HCT116 (cell line): ENCODE measurements at regions not wholly inside any gene's neighbourhood (a gene's known extent, or its start where the extent isn't known, plus 50 kb on each side); places are given as distances from the start of the nearest gene placed in this dataset.

Experiments
- ATAC-seq: fragments of 200-7000 bp; cut with Tn5 transposase; 2 replicates; pipeline ENCODE4 v1.9.1; 2020; ENCODE audit warnings: mild to moderate bottlenecking, moderate library complexity
- BruUV-seq: library from RNA; stranded (reverse); fragments of 400-500 nt; replicated peaks from 2 replicates; lab custom pipeline; 2021; lab: Mats Ljungman, UMichigan
- CTCF ChIA-PET: fragments of 300-600 bp; sonication (Branson Sonifier 250); formaldehyde crosslinking; loops from one replicate; lab custom pipeline; 2021; ENCODE audit warnings: antibody characterized with exemption; lab: Charles Lee
- POLR2A ChIA-PET: fragments of 300-600, 350-600 bp; sonication (Branson Sonifier 250); formaldehyde crosslinking; loops from one replicate; lab custom pipeline; 2021; ENCODE audit warnings: antibody characterized with exemption; lab: Charles Lee
- RAD21 ChIA-PET, 2 experiments: fragments of 300-600 bp; sonication (Branson Sonifier 250); formaldehyde crosslinking; loops; one replicate each; lab custom pipeline; 2023; ENCODE audit warnings: low total read pairs in 2 of 2; ENCODE audit not compliant: uncharacterized antibody in 2 of 2, unreplicated experiment in 2 of 2, low non-redundant PET in 1 of 2; lab: Charles Lee
- DNase-seq: peaks from one replicate; pipeline ENCODE4 v3.0.0-alpha.2; 2010; ENCODE audit warnings: low read depth, low spot score
- H2AFZ ChIP-seq: fragments of 200-600 bp; shearing (Covaris generic), sonication (generic); 2 replicates; pipeline ENCODE4 v1.6.1; 2017; ENCODE audit warnings: low read depth, mixed run types, mixed read lengths, antibody characterized with exemption, low read length; ENCODE audit not compliant: poor library complexity, severe bottlenecking
- H3K27ac ChIP-seq: 2 replicates; pipeline ENCODE4 v1.5.1; 2012; ENCODE audit warnings: low read depth, low read length
- H3K27me3 ChIP-seq: fragments of 200-600 bp; sonication (generic); 2 replicates; pipeline ENCODE4 v1.6.1; 2016; ENCODE audit warnings: mixed run types, low read length, mixed read lengths; ENCODE audit not compliant: insufficient read depth
- H3K36me3 ChIP-seq, 2 experiments: fragments of 200-500 bp in 1 of 2; fragments of 200-600 bp in 1 of 2; sonication (Bioruptor generic) in 1 of 2; sonication (generic) in 1 of 2; 2 replicates each; pipeline versions ENCODE4 v1.5.1 to v1.6.1; 2014 to 2016; ENCODE audit warnings: low read length in 2 of 2, inconsistent platforms in 1 of 2, mixed read lengths in 1 of 2, mixed run types in 1 of 2; ENCODE audit not compliant: insufficient read depth in 2 of 2, control insufficient read depth in 1 of 2
- H3K4me1 ChIP-seq, 2 experiments: fragments of 200-600 bp in 1 of 2; sonication (generic) in 1 of 2; 2 replicates each; pipeline versions ENCODE4 v1.5.1 to v1.6.1; 2012 to 2017; ENCODE audit warnings: low read length in 2 of 2, inconsistent platforms in 1 of 2, mild to moderate bottlenecking in 1 of 2, mixed read lengths in 1 of 2, mixed run types in 1 of 2, moderate library complexity in 1 of 2; ENCODE audit not compliant: insufficient read depth in 2 of 2, control insufficient read depth in 1 of 2
- H3K4me2 ChIP-seq: fragments of 200-600 bp; sonication (generic); 2 replicates; pipeline ENCODE4 v1.6.1; 2017; ENCODE audit warnings: mixed run types, low read length, mixed read lengths
- H3K4me3 ChIP-seq, 2 experiments: fragments of 200-600 bp in 1 of 2; sonication (generic) in 1 of 2; replicated peaks in 1 of 2; 2 replicates each; pipeline ENCODE4 v1.5.1; 2011 to 2016; ENCODE audit warnings: low read length in 2 of 2, control low read depth in 1 of 2, low read depth in 1 of 2, mild to moderate bottlenecking in 1 of 2, mixed read lengths in 1 of 2, mixed run types in 1 of 2
- H3K79me2 ChIP-seq: fragments of 200-600 bp; sonication (generic); 2 replicates; pipeline ENCODE4 v1.6.1; 2017; ENCODE audit warnings: mild to moderate bottlenecking, mixed run types, low read length, moderate library complexity, mixed read lengths; ENCODE audit not compliant: insufficient read depth
- H3K9ac ChIP-seq: fragments of 200-600 bp; sonication (generic); 2 replicates; pipeline ENCODE4 v1.6.1; 2016; ENCODE audit warnings: low read length, mixed read lengths
- H3K9me2 ChIP-seq: fragments of 200-600 bp; sonication (generic), shearing (Covaris generic); 2 replicates; pipeline ENCODE4 v1.6.1; 2017; ENCODE audit warnings: mixed run types, mild to moderate bottlenecking, moderate library complexity; ENCODE audit not compliant: insufficient read depth
- H3K9me3 ChIP-seq, 2 experiments: fragments of 200-500 bp in 1 of 2; fragments of 200-600 bp in 1 of 2; sonication (Bioruptor generic) in 1 of 2; sonication (generic) in 1 of 2; 2 replicates each; pipeline ENCODE4 v1.6.1; 2014 to 2017; ENCODE audit warnings: low read length in 2 of 2, mixed read lengths in 2 of 2, inconsistent platforms in 1 of 2, low read depth in 1 of 2, mild to moderate bottlenecking in 1 of 2, mixed run types in 1 of 2, moderate library complexity in 1 of 2; ENCODE audit not compliant: control insufficient read depth in 1 of 2, insufficient read depth in 1 of 2
- H4K20me1 ChIP-seq: fragments of 200-600 bp; sonication (generic), shearing (Covaris generic); 2 replicates; pipeline ENCODE4 v1.6.1; 2017; ENCODE audit warnings: mixed run types, mild to moderate bottlenecking, moderate library complexity; ENCODE audit not compliant: insufficient read depth
- CBX3 ChIP-seq: IDR thresholded peaks from 2 replicates; pipeline ENCODE4 v1.6.1; 2012; ENCODE audit warnings: low read depth
- CEBPB ChIP-seq: IDR thresholded peaks from 2 replicates; pipeline ENCODE4 v1.6.1; 2012; ENCODE audit warnings: low read depth
- EGR1 ChIP-seq: IDR thresholded peaks from 2 replicates; pipeline ENCODE4 v1.6.1; 2012; ENCODE audit warnings: low read depth
- ELF1 ChIP-seq: IDR thresholded peaks from 2 replicates; pipeline ENCODE4 v1.6.1; 2012; ENCODE audit warnings: low read depth, borderline replicate concordance
- EZH2 ChIP-seq: fragments of 200-600 bp; sonication (generic); IDR thresholded peaks from 2 replicates; pipeline ENCODE4 v1.6.1; 2017; ENCODE audit warnings: antibody characterized with exemption, mixed run types
- EZH2phosphoT487 ChIP-seq: fragments of 200-600 bp; IDR thresholded peaks from 2 replicates; pipeline ENCODE4 v1.6.1; 2018; ENCODE audit warnings: antibody characterized with exemption, borderline replicate concordance
- FOSL1 ChIP-seq: IDR thresholded peaks from 2 replicates; pipeline ENCODE4 v1.6.1; 2012; ENCODE audit warnings: low read depth
- JUND ChIP-seq: IDR thresholded peaks from 2 replicates; pipeline ENCODE4 v1.6.1; 2012
- MAX ChIP-seq: IDR thresholded peaks from 2 replicates; pipeline ENCODE4 v1.6.1; 2012
- POLR2A ChIP-seq: IDR thresholded peaks from 2 replicates; pipeline ENCODE4 v1.7.0; 2011; ENCODE audit warnings: borderline replicate concordance; ENCODE audit not compliant: insufficient read depth, insufficient read length; ENCODE audit errors: extremely low read depth
- POLR2AphosphoS5 ChIP-seq: IDR thresholded peaks from 2 replicates; pipeline ENCODE4 v1.6.1; 2011; ENCODE audit warnings: mild to moderate bottlenecking, low read depth, low read length, moderate library complexity
- RAD21 ChIP-seq: IDR thresholded peaks from 2 replicates; pipeline ENCODE4 v1.6.1; 2012; ENCODE audit warnings: low read depth, mild to moderate bottlenecking
- REST ChIP-seq: IDR thresholded peaks from 2 replicates; pipeline ENCODE4 v1.6.1; 2012; ENCODE audit warnings: low read depth
- SRF ChIP-seq: IDR thresholded peaks from 2 replicates; pipeline ENCODE4 v1.6.1; 2012; ENCODE audit warnings: low read depth
- TCF7L2 ChIP-seq: IDR thresholded peaks from 2 replicates; pipeline ENCODE4 v1.7.0; 2011; ENCODE audit warnings: borderline replicate concordance, inconsistent platforms; ENCODE audit not compliant: insufficient read depth, insufficient read length; ENCODE audit errors: extremely low read depth
- YY1 ChIP-seq: IDR thresholded peaks from 2 replicates; pipeline ENCODE4 v1.6.1; 2011; ENCODE audit warnings: low read length, low read depth, moderate library complexity, mild to moderate bottlenecking; ENCODE audit not compliant: insufficient replicate concordance; ENCODE audit errors: extremely low read depth
- ZFX ChIP-seq: fragments of 450-650 bp; IDR thresholded peaks from 2 replicates; pipeline ENCODE4 v1.6.1; 2017
- ZNF274 ChIP-seq: fragments of 200-500 bp; sonication (Bioruptor generic); IDR thresholded peaks from 2 replicates; pipeline ENCODE4 v1.6.1; 2014; ENCODE audit warnings: mild to moderate bottlenecking, low read depth, low read length, inconsistent platforms
- intact Hi-C: fragments of 100-400 bp; cut with micrococcal nuclease; formaldehyde crosslinking; loops from 2 replicates; pipeline ENCODE4 v1.10.0; 2022
- TF ChIP-seq, protein P1 (sequence below): IDR thresholded peaks from 2 replicates; pipeline ENCODE4 v1.6.1; 2012

DNA sequence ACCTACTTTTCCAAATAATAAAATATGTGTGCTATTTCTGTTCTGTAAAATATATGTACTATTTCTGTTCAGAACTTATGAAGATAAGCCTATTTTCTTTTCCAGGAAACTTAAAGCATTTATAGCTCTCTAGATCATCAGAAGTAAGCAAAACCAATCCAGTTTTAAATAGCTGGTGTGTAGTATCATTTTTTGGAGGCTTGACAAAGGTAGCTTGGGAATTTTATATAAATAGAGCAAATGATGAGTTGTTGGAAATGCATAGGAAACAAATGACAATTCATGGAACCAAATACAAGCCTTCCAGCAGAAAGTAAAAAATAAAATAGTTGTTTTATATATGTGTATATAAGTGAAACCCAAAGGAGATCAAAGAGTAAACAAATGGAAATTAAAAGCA, 1038.1 kb upstream of the ARRDC3 start:
- Histone ChIP-seq H3K79me2 (no peaks in the 10 kb centered on the region), H3K9ac (no peak overlapping the region), H4K20me1 (no peaks in the 10 kb centered on the region), H3K27ac (no peak overlapping the region), H3K4me2 (no peak overlapping the region), H3K27me3 (no peaks in the 10 kb centered on the region), H3K9me3 (peaks cover 0 to 18% of the 10 kb centered on the region in 2 experiments; a peak in 3 of 4 replicates), H3K36me3 (no peaks in the 10 kb centered on the region), H3K4me1 (no peaks in the 10 kb centered on the region), H3K9me2 (no peaks in the 10 kb centered on the region), H3K4me3 (no peak overlapping the region), H2AFZ (no peak overlapping the region)
- ATAC-seq (no peak), DNase-seq (no peak)
- TF ChIP-seq YY1, result no peak
- no peak for TF ChIP-seq MAX
- no peak for TF ChIP-seq EZH2
- TF ChIP-seq, protein P1, sequence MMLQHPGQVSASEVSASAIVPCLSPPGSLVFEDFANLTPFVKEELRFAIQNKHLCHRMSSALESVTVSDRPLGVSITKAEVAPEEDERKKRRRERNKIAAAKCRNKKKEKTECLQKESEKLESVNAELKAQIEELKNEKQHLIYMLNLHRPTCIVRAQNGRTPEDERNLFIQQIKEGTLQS, result no peak
- TF ChIP-seq JUND, result no peak
- no peak for TF ChIP-seq REST
- TF ChIP-seq EGR1, result no peak
- TF ChIP-seq SRF, result no peak
- no peak for TF ChIP-seq RAD21
- TF ChIP-seq CBX3, result no peak
- no peak for TF ChIP-seq CEBPB
- no peak for TF ChIP-seq TCF7L2
- no peak for TF ChIP-seq POLR2A
- no peak for TF ChIP-seq ZNF274
- TF ChIP-seq FOSL1, result no peak
- TF ChIP-seq ELF1, result no peak
- TF ChIP-seq POLR2AphosphoS5, result no peak
- no peak for TF ChIP-seq ZFX
- no peak for TF ChIP-seq EZH2phosphoT487
- POLR2A ChIA-PET, result no interaction called here
- BruUV-seq, result no TSS peak
- intact Hi-C loops, result no loop called here
- CTCF ChIA-PET, result no interaction called here
- RAD21 ChIA-PET, result no interaction called here
